A673 (cell line): ENCODE measurements at regions not wholly inside any gene's neighbourhood (a gene's known extent, or its start where the extent isn't known, plus 50 kb on each side); places are given as distances from the start of the nearest gene placed in this dataset.

Experiments used
- BruUV-seq: library from RNA; stranded (reverse); fragments of 400-500 nt; replicated peaks from 2 replicates; lab custom pipeline; 2021; lab: Mats Ljungman, UMichigan
- CTCF ChIA-PET: fragments of 300-600 bp; sonication (Branson Sonifier 250); formaldehyde crosslinking; loops from one replicate; lab custom pipeline; 2022; ENCODE audit warnings: antibody characterized with exemption; lab: Charles Lee
- POLR2A ChIA-PET: fragments of 300-600 bp; sonication (Branson Sonifier 250); formaldehyde crosslinking; loops from one replicate; lab custom pipeline; 2022; ENCODE audit warnings: antibody characterized with exemption; ENCODE audit not compliant: low non-redundant PET; lab: Charles Lee
- DNase-seq: peaks from one replicate; pipeline ENCODE4 v3.0.0-alpha.2; 2015; ENCODE audit warnings: low spot score
- H3K27ac ChIP-seq: fragments of 200-600 bp; sonication (generic); 2 replicates; pipeline ENCODE4 v1.5.1; 2016; ENCODE audit warnings: mixed run types, low read depth, mild to moderate bottlenecking, mixed read lengths, antibody characterized with exemption, low read length; ENCODE audit not compliant: poor library complexity, severe bottlenecking
- H3K27me3 ChIP-seq: fragments of 200-600 bp; sonication (generic); replicated peaks from 2 replicates; pipeline ENCODE4 v1.6.1; 2017; ENCODE audit warnings: mixed run types, low read depth, mild to moderate bottlenecking, mixed read lengths, antibody characterized with exemption, low read length; ENCODE audit not compliant: insufficient read depth, poor library complexity
- H3K36me3 ChIP-seq: fragments of 200-600 bp; sonication (generic); 2 replicates; pipeline ENCODE4 v1.6.1; 2016; ENCODE audit warnings: mixed run types, mild to moderate bottlenecking, mixed read lengths, antibody characterized with exemption, low read length; ENCODE audit not compliant: insufficient read depth, poor library complexity, severe bottlenecking
- H3K4me1 ChIP-seq: fragments of 200-600 bp; sonication (generic); 2 replicates; pipeline ENCODE4 v1.6.1; 2017; ENCODE audit warnings: mixed run types, mild to moderate bottlenecking, mixed read lengths, antibody characterized with exemption, low read length; ENCODE audit not compliant: insufficient read depth, poor library complexity, severe bottlenecking
- H3K4me3 ChIP-seq: fragments of 200-600 bp; sonication (generic); 2 replicates; pipeline ENCODE4 v1.5.1; 2016; ENCODE audit warnings: low read depth, mixed run types, mild to moderate bottlenecking, mixed read lengths, low read length; ENCODE audit not compliant: poor library complexity, severe bottlenecking
- H3K9me3 ChIP-seq: fragments of 200-600 bp; sonication (generic); 2 replicates; pipeline ENCODE4 v1.6.1; 2016; ENCODE audit warnings: mixed run types, low read depth, mild to moderate bottlenecking, mixed read lengths, antibody characterized with exemption, low read length; ENCODE audit not compliant: poor library complexity, severe bottlenecking
- EZH2 ChIP-seq: fragments of 200-600 bp; sonication (generic); IDR thresholded peaks from 2 replicates; pipeline ENCODE4 v1.6.1; 2017; ENCODE audit warnings: borderline replicate concordance, low read depth, mild to moderate bottlenecking, mixed read lengths, antibody characterized with exemption, low read length; ENCODE audit not compliant: poor library complexity, severe bottlenecking
- intact Hi-C: fragments of 100-400 bp; cut with micrococcal nuclease; formaldehyde crosslinking; loops from one replicate; pipeline ENCODE4 v1.10.0; 2022; ENCODE audit not compliant: unreplicated experiment
- TF ChIP-seq, protein P1 (sequence below): fragments of 300-800, 200-600 bp; sonication (generic); conservative IDR thresholded peaks from 2 replicates; pipeline ENCODE4 v1.5.1; 2017; ENCODE audit warnings: low read depth, mild to moderate bottlenecking, antibody characterized with exemption, low read length, moderate library complexity, mixed read lengths

DNA sequence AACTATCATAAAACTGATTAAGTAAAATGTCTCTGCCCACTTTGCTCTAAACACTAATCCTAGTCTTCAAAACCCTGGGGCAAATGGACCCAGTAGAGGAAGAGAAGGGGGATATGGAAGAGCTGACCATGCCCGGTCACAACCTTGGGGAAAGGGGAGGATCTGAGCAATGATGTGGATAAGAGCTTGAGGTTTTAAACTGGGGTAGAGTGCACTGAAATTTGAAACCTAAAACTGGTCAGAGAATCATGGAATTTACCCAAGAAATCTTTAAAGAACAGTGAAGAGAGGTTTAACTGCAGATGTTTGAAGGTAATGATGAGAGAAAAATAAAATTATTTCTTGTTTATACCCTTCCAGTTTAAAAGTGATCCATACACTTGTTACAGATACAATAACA lies 110.8 kb downstream of the MRPS30 start:
- H3K4me3 ChIP-seq, result no peak overlapping the region
- no TSS peak for BruUV-seq
- no peak for TF ChIP-seq EZH2
- TF ChIP-seq, protein P1, sequence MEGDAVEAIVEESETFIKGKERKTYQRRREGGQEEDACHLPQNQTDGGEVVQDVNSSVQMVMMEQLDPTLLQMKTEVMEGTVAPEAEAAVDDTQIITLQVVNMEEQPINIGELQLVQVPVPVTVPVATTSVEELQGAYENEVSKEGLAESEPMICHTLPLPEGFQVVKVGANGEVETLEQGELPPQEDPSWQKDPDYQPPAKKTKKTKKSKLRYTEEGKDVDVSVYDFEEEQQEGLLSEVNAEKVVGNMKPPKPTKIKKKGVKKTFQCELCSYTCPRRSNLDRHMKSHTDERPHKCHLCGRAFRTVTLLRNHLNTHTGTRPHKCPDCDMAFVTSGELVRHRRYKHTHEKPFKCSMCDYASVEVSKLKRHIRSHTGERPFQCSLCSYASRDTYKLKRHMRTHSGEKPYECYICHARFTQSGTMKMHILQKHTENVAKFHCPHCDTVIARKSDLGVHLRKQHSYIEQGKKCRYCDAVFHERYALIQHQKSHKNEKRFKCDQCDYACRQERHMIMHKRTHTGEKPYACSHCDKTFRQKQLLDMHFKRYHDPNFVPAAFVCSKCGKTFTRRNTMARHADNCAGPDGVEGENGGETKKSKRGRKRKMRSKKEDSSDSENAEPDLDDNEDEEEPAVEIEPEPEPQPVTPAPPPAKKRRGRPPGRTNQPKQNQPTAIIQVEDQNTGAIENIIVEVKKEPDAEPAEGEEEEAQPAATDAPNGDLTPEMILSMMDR, result no peak
- intact Hi-C loops, result no loop called here
- DNase-seq, result no peak
- no peaks in the 10 kb centered on the region for H3K27me3 ChIP-seq
- no peak overlapping the region for H3K27ac ChIP-seq
- no peaks in the 10 kb centered on the region for H3K36me3 ChIP-seq
- POLR2A ChIA-PET, result no interaction called here
- H3K9me3 ChIP-seq, result no peaks in the 10 kb centered on the region
- CTCF ChIA-PET, result no interaction called here
- no peaks in the 10 kb centered on the region for H3K4me1 ChIP-seq

GRCh38 chr5:44927115-44927733 lies 118.5 kb downstream of the MRPS30 start:
- Histone ChIP-seq H3K9me3 (no peaks in the 10 kb centered on the region), H3K27ac (no peak overlapping the region), H3K27me3 (no peaks in the 10 kb centered on the region), H3K36me3 (no peaks in the 10 kb centered on the region), H3K4me3 (no peak overlapping the region), H3K4me1 (no peaks in the 10 kb centered on the region)
- intact Hi-C loops, result no loop called here
- ChIA-PET CTCF (no interaction called here), POLR2A (no interaction called here)
- no peak for TF ChIP-seq EZH2
- TF ChIP-seq, protein P1, result no peak
- no TSS peak for BruUV-seq
- peak; percentile 29 for DNase-seq

DNA sequence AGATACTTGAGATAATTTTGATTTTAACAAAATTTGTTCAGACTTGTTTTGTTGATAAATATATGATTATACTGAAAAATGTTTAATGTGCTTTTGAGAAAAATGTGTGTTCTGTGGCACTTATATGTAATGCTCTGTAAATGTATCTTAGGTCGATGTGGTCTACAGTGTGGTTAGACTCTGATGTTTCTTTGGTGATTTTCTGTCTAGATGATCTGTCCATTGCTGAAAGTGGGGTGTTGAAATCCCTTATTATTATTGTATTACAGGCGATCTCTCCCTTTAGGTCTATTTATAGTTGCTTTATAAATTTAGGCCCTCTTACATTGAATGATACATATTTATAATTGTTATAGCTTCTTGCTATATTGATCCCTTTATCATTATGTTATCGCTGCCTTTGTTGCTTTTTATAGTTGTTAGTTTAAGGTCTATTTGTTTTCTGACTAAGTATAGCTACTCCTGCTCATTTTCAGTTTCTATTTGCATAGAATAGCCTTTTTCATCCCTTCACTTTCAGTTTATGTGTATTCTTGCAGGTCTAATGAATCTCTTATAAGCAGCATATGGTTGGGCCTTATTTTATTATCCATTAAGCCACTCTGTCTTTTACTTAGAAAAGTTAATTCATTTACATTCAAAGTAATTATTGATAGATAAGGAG lies 124.3 kb downstream of the MRPS30 start:
- H3K27me3 ChIP-seq, result no peaks in the 10 kb centered on the region
- H3K36me3 ChIP-seq, result no peaks in the 10 kb centered on the region
- intact Hi-C loops, result no loop called here
- no TSS peak for BruUV-seq
- DNase-seq, result no peak
- no peak overlapping the region for H3K27ac ChIP-seq
- H3K4me1 ChIP-seq, result no peaks in the 10 kb centered on the region
- ChIA-PET POLR2A (no interaction called here), CTCF (no interaction called here)
- no peak overlapping the region for H3K4me3 ChIP-seq
- TF ChIP-seq EZH2, result no peak
- TF ChIP-seq, protein P1, result no peak
- H3K9me3 ChIP-seq, result no peaks in the 10 kb centered on the region
